Astrocyte (in vitro differentiated cells and primary cell): ENCODE measurements at regions not wholly inside any gene's neighbourhood (a gene's known extent, or its start where the extent isn't known, plus 50 kb on each side); places are given as distances from the start of the nearest gene placed in this dataset.

Experiments used
- DNase-seq: peaks from one replicate; pipeline ENCODE4 v3.0.0-alpha.2; 2010; ENCODE audit warnings: low read depth
- FAIRE-seq: peaks from 2 replicates; lab custom pipeline; 2011; peaks lifted over from hg19 to GRCh38; lab: Jason Lieb, UNC
- H2AFZ ChIP-seq: 2 replicates; pipeline ENCODE4 v1.6.0; 2012; ENCODE audit warnings: low read depth, low read length, inconsistent platforms
- H3K27ac ChIP-seq: 2 replicates; pipeline ENCODE4 v1.5.1; 2011; ENCODE audit warnings: low read depth, low read length, inconsistent platforms
- H3K27me3 ChIP-seq: 2 replicates; pipeline ENCODE4 v1.6.0; 2011; ENCODE audit warnings: low read length, inconsistent platforms; ENCODE audit not compliant: insufficient read depth
- H3K36me3 ChIP-seq: 2 replicates; pipeline ENCODE4 v1.5.1; 2011; ENCODE audit warnings: low read length, inconsistent platforms; ENCODE audit not compliant: insufficient read depth
- H3K4me1 ChIP-seq: 2 replicates; pipeline ENCODE4 v1.5.1; 2011; ENCODE audit warnings: low read length, inconsistent platforms; ENCODE audit not compliant: insufficient read depth
- H3K4me2 ChIP-seq: 2 replicates; pipeline ENCODE4 v1.6.0; 2012; ENCODE audit warnings: low read length, inconsistent platforms
- H3K4me3 ChIP-seq: 2 replicates; pipeline ENCODE4 v1.5.1; 2011; ENCODE audit warnings: low read depth, mild to moderate bottlenecking, low read length, inconsistent platforms; ENCODE audit not compliant: insufficient read depth
- H3K79me2 ChIP-seq: 2 replicates; pipeline ENCODE4 v1.6.0; 2012; ENCODE audit warnings: mild to moderate bottlenecking, low read length, inconsistent platforms; ENCODE audit not compliant: insufficient read depth
- H3K9ac ChIP-seq: 2 replicates; pipeline ENCODE4 v1.6.0; 2012; ENCODE audit warnings: mild to moderate bottlenecking, low read length, inconsistent platforms
- H3K9me3 ChIP-seq: 2 replicates; pipeline ENCODE4 v1.5.1; 2012; ENCODE audit warnings: low read depth, mild to moderate bottlenecking, low read length, inconsistent platforms; ENCODE audit not compliant: insufficient read depth
- H4K20me1 ChIP-seq: 2 replicates; pipeline ENCODE4 v1.6.0; 2012; ENCODE audit warnings: low read length, inconsistent platforms; ENCODE audit not compliant: insufficient read depth
- H3K27ac Mint-ChIP-seq: one replicate; pipeline ENCODE4 v1.8.0; 2021; ENCODE audit warnings: mild to moderate bottlenecking, mixed read lengths; ENCODE audit not compliant: unreplicated experiment
- H3K27me3 Mint-ChIP-seq: one replicate; pipeline ENCODE4 v1.8.0; 2021; ENCODE audit warnings: low read depth, mixed read lengths; ENCODE audit not compliant: unreplicated experiment
- H3K36me3 Mint-ChIP-seq: one replicate; pipeline ENCODE4 v1.8.0; 2021; ENCODE audit warnings: low read depth, mixed read lengths; ENCODE audit not compliant: unreplicated experiment
- H3K4me1 Mint-ChIP-seq: one replicate; pipeline ENCODE4 v1.8.0; 2021; ENCODE audit warnings: low read depth, mixed read lengths; ENCODE audit not compliant: unreplicated experiment
- H3K4me3 Mint-ChIP-seq: one replicate; pipeline ENCODE4 v1.8.0; 2021; ENCODE audit warnings: mild to moderate bottlenecking, moderate library complexity, mixed read lengths; ENCODE audit not compliant: unreplicated experiment
- H3K9me3 Mint-ChIP-seq: one replicate; pipeline ENCODE4 v1.8.0; 2021; ENCODE audit warnings: mild to moderate bottlenecking, mixed read lengths; ENCODE audit not compliant: unreplicated experiment
- EZH2 ChIP-seq: IDR thresholded peaks from 2 replicates; pipeline ENCODE4 v1.6.1; 2012; ENCODE audit warnings: mild to moderate bottlenecking, low read length, inconsistent platforms; ENCODE audit not compliant: insufficient read depth
- TF ChIP-seq, protein P1 (sequence below): IDR thresholded peaks from 2 replicates; pipeline ENCODE4 v1.5.1; 2011; ENCODE audit warnings: low read depth, mild to moderate bottlenecking, inconsistent platforms, low read length, moderate library complexity; ENCODE audit not compliant: insufficient read depth

GRCh38 chr3:193939527-193939926 is 196.4 kb upstream of the HES1 start:
- no peak for TF ChIP-seq EZH2
- TF ChIP-seq, protein P1, sequence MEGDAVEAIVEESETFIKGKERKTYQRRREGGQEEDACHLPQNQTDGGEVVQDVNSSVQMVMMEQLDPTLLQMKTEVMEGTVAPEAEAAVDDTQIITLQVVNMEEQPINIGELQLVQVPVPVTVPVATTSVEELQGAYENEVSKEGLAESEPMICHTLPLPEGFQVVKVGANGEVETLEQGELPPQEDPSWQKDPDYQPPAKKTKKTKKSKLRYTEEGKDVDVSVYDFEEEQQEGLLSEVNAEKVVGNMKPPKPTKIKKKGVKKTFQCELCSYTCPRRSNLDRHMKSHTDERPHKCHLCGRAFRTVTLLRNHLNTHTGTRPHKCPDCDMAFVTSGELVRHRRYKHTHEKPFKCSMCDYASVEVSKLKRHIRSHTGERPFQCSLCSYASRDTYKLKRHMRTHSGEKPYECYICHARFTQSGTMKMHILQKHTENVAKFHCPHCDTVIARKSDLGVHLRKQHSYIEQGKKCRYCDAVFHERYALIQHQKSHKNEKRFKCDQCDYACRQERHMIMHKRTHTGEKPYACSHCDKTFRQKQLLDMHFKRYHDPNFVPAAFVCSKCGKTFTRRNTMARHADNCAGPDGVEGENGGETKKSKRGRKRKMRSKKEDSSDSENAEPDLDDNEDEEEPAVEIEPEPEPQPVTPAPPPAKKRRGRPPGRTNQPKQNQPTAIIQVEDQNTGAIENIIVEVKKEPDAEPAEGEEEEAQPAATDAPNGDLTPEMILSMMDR, result no peak
- DNase-seq (no peak), FAIRE-seq (no peak)
- no peak overlapping the region for H2AFZ ChIP-seq
- Mint-ChIP-seq H3K4me1 (peaks cover 1% of the 10 kb centered on the region), H3K27ac (no peak overlapping the region), H3K27me3 (peaks cover 78% of the 10 kb centered on the region), H3K36me3 (no peaks in the 10 kb centered on the region), H3K9me3 (peaks cover 8% of the 10 kb centered on the region), H3K4me3 (no peak overlapping the region)
- H3K79me2 ChIP-seq, result no peaks in the 10 kb centered on the region
- no peak overlapping the region for H3K9ac ChIP-seq
- H3K27me3 ChIP-seq, result peaks cover 32% of the 10 kb centered on the region
- H3K27ac ChIP-seq, result no peak overlapping the region
- H3K36me3 ChIP-seq, result no peaks in the 10 kb centered on the region
- no peak overlapping the region for H3K4me3 ChIP-seq
- H3K9me3 ChIP-seq, result no peaks in the 10 kb centered on the region
- no peaks in the 10 kb centered on the region for H3K4me1 ChIP-seq
- H3K4me2 ChIP-seq, result no peak overlapping the region
- no peaks in the 10 kb centered on the region for H4K20me1 ChIP-seq

DNA sequence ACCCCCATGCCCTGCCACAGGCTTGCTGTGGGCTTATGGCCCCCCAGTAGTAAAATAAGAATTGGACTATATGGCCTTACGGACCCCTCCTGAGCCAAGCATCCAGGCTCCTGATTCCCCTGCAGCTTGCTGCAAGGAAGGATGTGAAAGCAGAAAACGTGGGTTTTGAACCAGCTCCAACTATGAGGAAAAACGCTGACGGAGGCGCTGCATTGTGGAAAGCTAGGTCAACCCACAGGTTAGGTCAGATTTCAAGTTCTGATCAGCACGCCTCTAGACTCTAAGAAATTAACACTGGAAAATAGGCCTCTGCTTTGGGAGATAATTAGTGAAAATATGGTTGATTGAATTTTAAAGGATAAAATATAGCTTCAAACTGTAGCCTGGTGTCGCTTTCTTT is 195.4 kb upstream of the HES1 start:
- peaks cover 78% of the 10 kb centered on the region for H3K27me3 Mint-ChIP-seq

DNA sequence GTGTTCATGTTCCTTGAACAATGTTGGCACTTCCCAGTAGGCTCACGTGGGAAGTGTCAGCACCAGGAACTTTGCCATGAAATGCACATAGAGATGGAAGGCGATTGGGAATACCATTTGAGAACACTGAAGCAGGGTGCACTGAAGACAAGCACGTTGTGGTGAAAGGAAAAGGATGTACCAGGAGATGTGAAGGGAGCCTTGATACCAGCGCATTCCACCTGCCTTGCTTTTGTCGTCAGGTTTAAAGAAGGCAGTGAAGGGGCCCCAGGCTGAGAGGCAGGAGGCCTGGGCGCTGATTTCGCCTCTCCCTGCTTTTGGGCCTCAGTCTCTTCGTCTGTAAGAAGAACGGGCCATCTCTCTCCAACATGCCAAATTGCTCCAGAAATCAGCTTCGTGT is 194.5 kb upstream of the HES1 start:
- Histone ChIP-seq H3K36me3 (no peaks in the 10 kb centered on the region), H3K4me2 (no peak overlapping the region), H3K27me3 (peaks cover 45% of the 10 kb centered on the region), H3K4me3 (no peak overlapping the region), H3K79me2 (no peaks in the 10 kb centered on the region), H3K27ac (no peak overlapping the region), H3K4me1 (no peaks in the 10 kb centered on the region), H4K20me1 (no peaks in the 10 kb centered on the region), H3K9ac (no peak overlapping the region), H3K9me3 (no peaks in the 10 kb centered on the region), H2AFZ (no peak overlapping the region)
- DNase-seq (no peak), FAIRE-seq (no peak)
- TF ChIP-seq EZH2, result no peak
- TF ChIP-seq, protein P1, result no peak
- peaks cover 82% of the 10 kb centered on the region for H3K27me3 Mint-ChIP-seq
- no peak overlapping the region for H3K4me3 Mint-ChIP-seq
- H3K36me3 Mint-ChIP-seq, result peaks cover 2% of the 10 kb centered on the region
- H3K9me3 Mint-ChIP-seq, result peaks cover 5% of the 10 kb centered on the region
- H3K4me1 Mint-ChIP-seq, result peaks cover 3% of the 10 kb centered on the region
- H3K27ac Mint-ChIP-seq, result no peak overlapping the region

More for the DNA sequence above, 195.4 kb upstream of the HES1 start:
- no peak for DNase-seq
- Histone ChIP-seq H3K4me1 (no peaks in the 10 kb centered on the region), H2AFZ (no peak overlapping the region), H3K4me2 (no peak overlapping the region), H3K36me3 (no peaks in the 10 kb centered on the region), H3K27me3 (peaks cover 42% of the 10 kb centered on the region), H3K4me3 (no peak overlapping the region), H4K20me1 (no peaks in the 10 kb centered on the region), H3K9me3 (no peaks in the 10 kb centered on the region), H3K9ac (no peak overlapping the region), H3K79me2 (no peaks in the 10 kb centered on the region), H3K27ac (no peak overlapping the region)
- no peak for FAIRE-seq
- Mint-ChIP-seq H3K4me3 (no peak overlapping the region), H3K4me1 (peaks cover 3% of the 10 kb centered on the region), H3K36me3 (peaks cover 2% of the 10 kb centered on the region), H3K27ac (no peak overlapping the region), H3K9me3 (peaks cover 3% of the 10 kb centered on the region)
- no peak for TF ChIP-seq EZH2
- TF ChIP-seq, protein P1, result no peak
